ENCODE measurements at regions not wholly inside any gene's neighbourhood (a gene's known extent, or its start where the extent isn't known, plus 50 kb on each side); places are given as distances from the start of the nearest gene placed in this dataset.

GRCh38 chr5:24365406-24365805 lies 279.4 kb downstream of the CDH10 start:
- TF ChIP-seq CTCF (IDR thresholded peaks at IDR 0.05; ENCODE audit: poor library complexity, severe bottlenecking), result no peak
- no peak for TF ChIP-seq EZH2 (IDR thresholded peaks at IDR 0.05; ENCODE audit: borderline replicate concordance, insufficient read depth, low read length, poor library complexity, severe bottlenecking)
